Neural cell (in vitro differentiated cells): ENCODE measurements at regions not wholly inside any gene's neighbourhood (a gene's known extent, or its start where the extent isn't known, plus 50 kb on each side); places are given as distances from the start of the nearest gene placed in this dataset.

ENCODE experiments used
- H2AFZ ChIP-seq: fragments of 200-600, 300-800 bp; sonication (generic), shearing (Covaris generic); 2 replicates; pipeline ENCODE4 v1.6.0; 2014; ENCODE audit warnings: low read depth, mild to moderate bottlenecking, antibody characterized with exemption, low read length, moderate library complexity
- H3F3A ChIP-seq: fragments of 200-600 bp; shearing (Covaris generic); 2 replicates; pipeline ENCODE4 v1.6.1; 2016; ENCODE audit warnings: mild to moderate bottlenecking, moderate library complexity, mixed read lengths, antibody characterized with exemption, low read length; ENCODE audit not compliant: insufficient read depth, poor library complexity, severe bottlenecking
- H3K27ac ChIP-seq: fragments of 200-600, 300-800 bp; sonication (generic), shearing (Covaris generic); 2 replicates; pipeline ENCODE4 v1.5.1; 2014; ENCODE audit warnings: mild to moderate bottlenecking, low read length, moderate library complexity
- H3K27me3 ChIP-seq: fragments of 300-800, 200-600 bp; sonication (generic), shearing (Covaris generic); 2 replicates; pipeline ENCODE4 v1.6.0; 2014; ENCODE audit warnings: mild to moderate bottlenecking, low read depth, low read length, moderate library complexity; ENCODE audit not compliant: insufficient read depth
- H3K36me3 ChIP-seq: fragments of 300-800, 200-600 bp; sonication (generic), shearing (Covaris generic); 2 replicates; pipeline ENCODE4 v1.5.1; 2014; ENCODE audit warnings: mild to moderate bottlenecking, antibody characterized with exemption, low read length, moderate library complexity; ENCODE audit not compliant: insufficient read depth
- H3K4me2 ChIP-seq: fragments of 300-800, 200-600 bp; sonication (generic), shearing (Covaris generic); 2 replicates; pipeline ENCODE4 v1.6.0; 2014; ENCODE audit warnings: mild to moderate bottlenecking, low read length
- H3K4me3 ChIP-seq: fragments of 300-800, 200-600 bp; sonication (generic), shearing (Covaris generic); 2 replicates; pipeline ENCODE4 v1.5.1; 2014; ENCODE audit warnings: mild to moderate bottlenecking, low read length, moderate library complexity
- H3K79me2 ChIP-seq: fragments of 200-600 bp; shearing (Covaris generic); replicated peaks from 2 replicates; pipeline ENCODE4 v1.6.0; 2014; ENCODE audit warnings: mild to moderate bottlenecking, low read length, moderate library complexity; ENCODE audit not compliant: insufficient read depth
- H3K9ac ChIP-seq: fragments of 300-800, 200-600 bp; sonication (generic), shearing (Covaris generic); 2 replicates; pipeline ENCODE4 v1.6.1; 2016; ENCODE audit warnings: mild to moderate bottlenecking, low read length, mixed read lengths
- H3K9me2 ChIP-seq: fragments of 200-600 bp; shearing (Covaris generic); 2 replicates; pipeline ENCODE4 v1.6.1; 2016; ENCODE audit warnings: mild to moderate bottlenecking, low read length, mixed read lengths; ENCODE audit not compliant: insufficient read depth
- H3K9me3 ChIP-seq: fragments of 200-600, 300-800 bp; sonication (generic), shearing (Covaris generic); 2 replicates; pipeline ENCODE4 v1.6.1; 2016; ENCODE audit warnings: mild to moderate bottlenecking, mixed run types, low read length, moderate library complexity, mixed read lengths
- H4K20me1 ChIP-seq: fragments of 200-600 bp; shearing (Covaris generic); 2 replicates; pipeline ENCODE4 v1.6.1; 2016; ENCODE audit warnings: mild to moderate bottlenecking, mixed run types; ENCODE audit not compliant: insufficient read depth
- CTCF ChIP-seq: fragments of 450-650 bp; IDR thresholded peaks from 2 replicates; pipeline ENCODE4 v1.5.1; 2014; ENCODE audit warnings: antibody characterized with exemption, mild to moderate bottlenecking, moderate library complexity; ENCODE audit not compliant: poor library complexity, severe bottlenecking
- EP300 ChIP-seq: fragments of 450-650 bp; conservative IDR thresholded peaks from 2 replicates; pipeline ENCODE4 v1.6.1; 2014; ENCODE audit warnings: antibody characterized with exemption, mild to moderate bottlenecking, moderate library complexity; ENCODE audit not compliant: poor library complexity, severe bottlenecking
- EZH2 ChIP-seq: fragments of 200-600, 300-800 bp; shearing (Covaris generic), sonication (generic); IDR thresholded peaks from 2 replicates; pipeline ENCODE4 v1.6.1; 2014; ENCODE audit warnings: antibody characterized with exemption, low read length, borderline replicate concordance, mild to moderate bottlenecking; ENCODE audit not compliant: insufficient read depth, poor library complexity, severe bottlenecking
- MXI1 ChIP-seq: fragments of 450-650 bp; conservative IDR thresholded peaks from 2 replicates; pipeline ENCODE4 v1.6.1; 2014; ENCODE audit warnings: antibody characterized with exemption, mild to moderate bottlenecking; ENCODE audit not compliant: poor library complexity, severe bottlenecking
- POLR2AphosphoS5 ChIP-seq: IDR thresholded peaks from 2 replicates; pipeline ENCODE4 v1.6.1; 2012
- RAD21 ChIP-seq: fragments of 450-650 bp; conservative IDR thresholded peaks from 2 replicates; pipeline ENCODE4 v1.6.1; 2014; ENCODE audit warnings: antibody characterized with exemption, mild to moderate bottlenecking, moderate library complexity
- SMC3 ChIP-seq: fragments of 450-650 bp; conservative IDR thresholded peaks from 2 replicates; pipeline ENCODE4 v1.6.1; 2014; ENCODE audit warnings: antibody characterized with exemption, mild to moderate bottlenecking, moderate library complexity; ENCODE audit not compliant: poor library complexity
- TAF1 ChIP-seq: IDR thresholded peaks from 2 replicates; pipeline ENCODE4 v1.6.1; 2012; ENCODE audit warnings: low read depth
- TF ChIP-seq, protein P1 (sequence below): IDR thresholded peaks from 2 replicates; pipeline ENCODE4 v1.6.1; 2012; ENCODE audit warnings: borderline replicate concordance

GRCh38 chr1:101142244-101142643, 94.6 kb upstream of the S1PR1 start:
- Histone ChIP-seq H3K4me3 (no peak overlapping the region), H3K27me3 (no peaks in the 10 kb centered on the region), H2AFZ (no peak overlapping the region), H3K9me2 (no peaks in the 10 kb centered on the region), H4K20me1 (no peaks in the 10 kb centered on the region), H3K79me2 (no peaks in the 10 kb centered on the region), H3K27ac (no peak overlapping the region), H3K4me2 (no peak overlapping the region), H3K9me3 (no peaks in the 10 kb centered on the region), H3F3A (no peaks in the 10 kb centered on the region), H3K9ac (no peak overlapping the region), H3K36me3 (no peaks in the 10 kb centered on the region)
- TF ChIP-seq CTCF: no peak
- TF ChIP-seq MXI1: no peak
- TF ChIP-seq RAD21: no peak
- TF ChIP-seq POLR2AphosphoS5: no peak
- TF ChIP-seq EZH2: no peak
- no peak for TF ChIP-seq EP300
- TF ChIP-seq SMC3: no peak
- TF ChIP-seq, protein P1, sequence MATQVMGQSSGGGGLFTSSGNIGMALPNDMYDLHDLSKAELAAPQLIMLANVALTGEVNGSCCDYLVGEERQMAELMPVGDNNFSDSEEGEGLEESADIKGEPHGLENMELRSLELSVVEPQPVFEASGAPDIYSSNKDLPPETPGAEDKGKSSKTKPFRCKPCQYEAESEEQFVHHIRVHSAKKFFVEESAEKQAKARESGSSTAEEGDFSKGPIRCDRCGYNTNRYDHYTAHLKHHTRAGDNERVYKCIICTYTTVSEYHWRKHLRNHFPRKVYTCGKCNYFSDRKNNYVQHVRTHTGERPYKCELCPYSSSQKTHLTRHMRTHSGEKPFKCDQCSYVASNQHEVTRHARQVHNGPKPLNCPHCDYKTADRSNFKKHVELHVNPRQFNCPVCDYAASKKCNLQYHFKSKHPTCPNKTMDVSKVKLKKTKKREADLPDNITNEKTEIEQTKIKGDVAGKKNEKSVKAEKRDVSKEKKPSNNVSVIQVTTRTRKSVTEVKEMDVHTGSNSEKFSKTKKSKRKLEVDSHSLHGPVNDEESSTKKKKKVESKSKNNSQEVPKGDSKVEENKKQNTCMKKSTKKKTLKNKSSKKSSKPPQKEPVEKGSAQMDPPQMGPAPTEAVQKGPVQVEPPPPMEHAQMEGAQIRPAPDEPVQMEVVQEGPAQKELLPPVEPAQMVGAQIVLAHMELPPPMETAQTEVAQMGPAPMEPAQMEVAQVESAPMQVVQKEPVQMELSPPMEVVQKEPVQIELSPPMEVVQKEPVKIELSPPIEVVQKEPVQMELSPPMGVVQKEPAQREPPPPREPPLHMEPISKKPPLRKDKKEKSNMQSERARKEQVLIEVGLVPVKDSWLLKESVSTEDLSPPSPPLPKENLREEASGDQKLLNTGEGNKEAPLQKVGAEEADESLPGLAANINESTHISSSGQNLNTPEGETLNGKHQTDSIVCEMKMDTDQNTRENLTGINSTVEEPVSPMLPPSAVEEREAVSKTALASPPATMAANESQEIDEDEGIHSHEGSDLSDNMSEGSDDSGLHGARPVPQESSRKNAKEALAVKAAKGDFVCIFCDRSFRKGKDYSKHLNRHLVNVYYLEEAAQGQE: no peak
- TF ChIP-seq TAF1: no peak

DNA sequence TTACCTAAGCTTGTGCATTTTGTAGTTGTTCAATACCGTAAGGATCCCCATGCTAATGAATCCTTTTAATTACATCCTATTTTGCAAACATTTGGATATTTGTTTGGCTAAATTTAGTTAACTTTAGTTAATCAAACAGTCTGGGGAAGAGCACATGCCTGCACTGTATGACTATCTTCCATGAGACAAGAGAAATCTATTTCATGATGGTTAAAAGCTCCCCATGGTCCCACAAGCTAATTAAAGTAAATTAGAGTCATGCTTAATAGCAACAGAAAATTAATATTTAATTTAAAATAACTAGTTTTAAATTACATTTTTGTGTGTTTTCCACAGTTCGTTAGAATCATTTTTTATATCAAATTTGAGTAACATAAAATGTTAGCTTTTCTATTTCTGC, 95.4 kb upstream of the S1PR1 start:
- Histone ChIP-seq H3K9me3 (no peaks in the 10 kb centered on the region), H3K79me2 (no peaks in the 10 kb centered on the region), H4K20me1 (no peaks in the 10 kb centered on the region), H3K27me3 (no peaks in the 10 kb centered on the region), H3F3A (no peaks in the 10 kb centered on the region), H2AFZ (no peak overlapping the region), H3K9ac (no peak overlapping the region), H3K4me3 (no peak overlapping the region), H3K4me2 (no peak overlapping the region), H3K9me2 (no peaks in the 10 kb centered on the region), H3K36me3 (no peaks in the 10 kb centered on the region), H3K27ac (no peak overlapping the region)
- no peak for TF ChIP-seq POLR2AphosphoS5
- no peak for TF ChIP-seq CTCF
- TF ChIP-seq EZH2: no peak
- TF ChIP-seq EP300: no peak
- no peak for TF ChIP-seq TAF1
- TF ChIP-seq, protein P1: no peak
- no peak for TF ChIP-seq SMC3
- no peak for TF ChIP-seq RAD21
- no peak for TF ChIP-seq MXI1
